Osteoblast (primary cell): ENCODE measurements at regions not wholly inside any gene's neighbourhood (a gene's known extent, or its start where the extent isn't known, plus 50 kb on each side); places are given as distances from the start of the nearest gene placed in this dataset.

Source experiments
- DNase-seq: peaks from one replicate; pipeline ENCODE4 v3.0.0; 2011; ENCODE audit warnings: low spot score, mixed read lengths; ENCODE audit not compliant: insufficient read length; ENCODE audit errors: missing footprints
- H2AFZ ChIP-seq: 2 replicates; pipeline ENCODE4 v1.6.0; 2011; ENCODE audit warnings: mild to moderate bottlenecking, low read length
- H3K27ac ChIP-seq: 2 replicates; pipeline ENCODE4 v1.5.1; 2011; ENCODE audit warnings: mild to moderate bottlenecking, low read depth, low read length, moderate library complexity
- H3K27me3 ChIP-seq: 2 replicates; pipeline ENCODE4 v1.6.0; 2012; ENCODE audit warnings: mild to moderate bottlenecking, control low read depth, inconsistent platforms, low read length, moderate library complexity; ENCODE audit not compliant: insufficient read depth
- H3K36me3 ChIP-seq: 2 replicates; pipeline ENCODE4 v1.5.1; 2011; ENCODE audit warnings: mild to moderate bottlenecking, low read length, control low read depth, moderate library complexity; ENCODE audit not compliant: insufficient read depth
- H3K4me1 ChIP-seq: 2 replicates; pipeline ENCODE4 v1.5.1; 2011; ENCODE audit warnings: mild to moderate bottlenecking, low read length, control low read depth, moderate library complexity; ENCODE audit not compliant: insufficient read depth
- H3K4me2 ChIP-seq: 2 replicates; pipeline ENCODE4 v1.6.0; 2011; ENCODE audit warnings: mild to moderate bottlenecking, low read length; ENCODE audit not compliant: insufficient read depth
- H3K4me3 ChIP-seq: fragments of 200-600 bp; sonication (generic); 3 replicates; pipeline ENCODE4 v1.5.1; 2012; ENCODE audit warnings: mild to moderate bottlenecking, low read length, inconsistent platforms; ENCODE audit not compliant: insufficient read depth
- H3K79me2 ChIP-seq: 2 replicates; pipeline ENCODE4 v1.6.0; 2012; ENCODE audit warnings: mild to moderate bottlenecking, low read length, control low read depth, inconsistent platforms; ENCODE audit not compliant: insufficient read depth
- H3K9me3 ChIP-seq: 2 replicates; pipeline ENCODE4 v1.5.1; 2011; ENCODE audit warnings: low read depth, low read length, control low read depth
- H4K20me1 ChIP-seq: 2 replicates; pipeline ENCODE4 v1.6.0; 2012; ENCODE audit warnings: mild to moderate bottlenecking, low read length, control low read depth; ENCODE audit not compliant: insufficient read depth
- CTCF ChIP-seq: IDR thresholded peaks from 2 replicates; pipeline ENCODE4 v1.5.1; 2011; ENCODE audit warnings: mild to moderate bottlenecking, low read depth, low read length, moderate library complexity; ENCODE audit errors: extremely low read depth

DNA sequence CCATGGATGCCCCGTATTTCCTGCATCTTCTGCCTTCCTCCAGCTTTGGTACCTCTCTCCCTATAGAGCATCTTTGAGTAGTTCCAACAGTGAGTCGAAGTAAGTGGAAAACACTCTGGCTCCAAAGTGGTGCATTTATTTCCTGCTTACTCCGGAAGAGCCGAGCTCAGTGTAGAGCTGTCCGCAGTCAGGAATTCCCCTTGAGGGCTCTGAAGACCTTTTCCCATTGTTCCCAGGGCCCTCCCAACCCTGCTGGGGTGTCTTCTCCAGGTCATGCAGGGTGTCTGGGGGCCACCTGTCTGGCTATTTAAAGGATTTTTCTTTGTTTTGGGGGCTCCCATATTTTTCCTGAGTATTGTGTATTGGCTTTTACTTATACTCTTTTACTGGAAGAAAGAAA, 118.6 kb upstream of the MXRA5 start:
- Histone ChIP-seq H3K4me2 (no peak overlapping the region), H3K27ac (no peak overlapping the region), H3K4me3 (no peak overlapping the region), H3K36me3 (no peaks in the 10 kb centered on the region), H3K4me1 (no peaks in the 10 kb centered on the region), H4K20me1 (no peaks in the 10 kb centered on the region), H3K27me3 (no peaks in the 10 kb centered on the region), H3K9me3 (no peaks in the 10 kb centered on the region), H2AFZ (no peak overlapping the region), H3K79me2 (no peaks in the 10 kb centered on the region)
- TF ChIP-seq CTCF: no peak
- no peak for DNase-seq

DNA sequence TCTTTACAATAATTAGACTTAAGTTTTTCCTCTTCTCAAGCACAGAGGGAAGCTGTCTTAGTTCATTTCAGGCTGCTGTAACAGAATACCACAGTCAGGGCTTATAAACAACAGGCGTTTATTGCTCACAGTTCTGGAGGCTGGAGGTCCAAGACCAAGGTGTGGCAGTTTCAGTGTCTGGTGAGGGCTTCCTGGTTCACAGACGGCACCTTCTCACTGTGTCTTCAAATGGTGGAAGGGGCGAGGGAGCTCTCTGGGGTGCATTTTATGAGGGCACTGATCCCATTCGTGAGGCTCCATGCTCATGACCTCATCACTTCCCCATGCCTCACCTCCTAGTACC, 115.7 kb upstream of the MXRA5 start:
- no peak for DNase-seq
- no peak overlapping the region for H3K27ac ChIP-seq
- H4K20me1 ChIP-seq: no peaks in the 10 kb centered on the region
- no peaks in the 10 kb centered on the region for H3K79me2 ChIP-seq
- H3K4me3 ChIP-seq: no peak overlapping the region
- TF ChIP-seq CTCF: no peak
- peak overlapping the region; percentile 79 for H3K4me2 ChIP-seq
- no peaks in the 10 kb centered on the region for H3K36me3 ChIP-seq
- no peaks in the 10 kb centered on the region for H3K27me3 ChIP-seq
- no peaks in the 10 kb centered on the region for H3K4me1 ChIP-seq
- peak overlapping the region; percentile 76 for H2AFZ ChIP-seq
- H3K9me3 ChIP-seq: no peaks in the 10 kb centered on the region

- Histone ChIP-seq H3K4me1 (no peaks in the 10 kb centered on the region), H3K9me3 (no peaks in the 10 kb centered on the region), H3K36me3 (no peaks in the 10 kb centered on the region), H3K27me3 (no peaks in the 10 kb centered on the region), H2AFZ (peak overlapping the region; percentile 76), H3K27ac (no peak overlapping the region), H3K4me3 (peak overlapping the region; percentile 64), H3K79me2 (no peaks in the 10 kb centered on the region), H4K20me1 (no peaks in the 10 kb centered on the region), H3K4me2 (peak overlapping the region; percentile 79)
- DNase-seq: no peak
- TF ChIP-seq CTCF: no peak
Measured at GRCh38 chrX:3461397-3462165, 115.1 kb upstream of the MXRA5 start.

DNA sequence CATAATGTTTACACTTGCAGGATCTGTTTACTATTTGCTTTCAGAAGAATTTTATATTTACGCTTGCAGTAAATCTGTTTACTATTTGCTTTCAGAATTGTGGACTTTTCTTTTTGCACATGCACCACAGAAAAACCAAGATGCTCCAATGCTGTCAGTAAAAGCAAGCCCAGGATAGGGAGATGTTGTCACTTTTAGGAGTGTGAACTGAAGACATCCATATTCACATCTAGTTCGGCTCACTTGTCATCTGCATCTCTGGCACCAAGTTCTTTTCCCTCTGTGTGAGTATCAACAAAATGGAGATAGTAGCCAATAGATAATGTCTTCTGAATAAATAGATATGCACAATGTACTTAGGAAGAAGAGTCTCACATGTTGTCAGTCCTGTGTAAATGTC, 109.3 kb upstream of the MXRA5 start:
- H3K27me3 ChIP-seq: no peaks in the 10 kb centered on the region
- TF ChIP-seq CTCF: no peak
- no peaks in the 10 kb centered on the region for H3K9me3 ChIP-seq
- no peak overlapping the region for H3K4me2 ChIP-seq
- no peak for DNase-seq
- no peaks in the 10 kb centered on the region for H3K36me3 ChIP-seq
- H2AFZ ChIP-seq: no peak overlapping the region
- no peaks in the 10 kb centered on the region for H4K20me1 ChIP-seq
- no peak overlapping the region for H3K27ac ChIP-seq
- H3K4me1 ChIP-seq: no peaks in the 10 kb centered on the region
- no peak overlapping the region for H3K4me3 ChIP-seq
- H3K79me2 ChIP-seq: no peaks in the 10 kb centered on the region
